ENCODE measurements at regions not wholly inside any gene's neighbourhood (a gene's known extent, or its start where the extent isn't known, plus 50 kb on each side); places are given as distances from the start of the nearest gene placed in this dataset.

DNA sequence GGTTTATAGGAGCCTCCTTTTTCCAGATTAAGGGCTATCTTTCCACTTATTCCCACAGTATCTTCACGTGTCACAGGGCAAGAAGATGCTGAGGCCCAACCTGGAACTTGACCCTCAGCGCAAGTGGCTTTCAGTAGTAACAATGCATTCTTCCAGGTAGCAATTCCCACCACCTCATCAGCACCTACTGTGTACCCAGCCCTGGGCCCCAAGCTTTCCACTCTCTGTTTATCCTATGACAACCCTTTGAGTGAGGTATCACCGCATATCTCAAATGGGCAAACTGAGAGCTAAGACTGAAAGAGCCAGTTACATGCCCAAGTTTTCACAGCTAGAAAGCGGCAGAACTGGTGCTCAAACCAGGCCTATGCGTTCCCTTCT is 88.2 kb downstream of the CPN2 start:
- TF ChIP-seq, protein P1, sequence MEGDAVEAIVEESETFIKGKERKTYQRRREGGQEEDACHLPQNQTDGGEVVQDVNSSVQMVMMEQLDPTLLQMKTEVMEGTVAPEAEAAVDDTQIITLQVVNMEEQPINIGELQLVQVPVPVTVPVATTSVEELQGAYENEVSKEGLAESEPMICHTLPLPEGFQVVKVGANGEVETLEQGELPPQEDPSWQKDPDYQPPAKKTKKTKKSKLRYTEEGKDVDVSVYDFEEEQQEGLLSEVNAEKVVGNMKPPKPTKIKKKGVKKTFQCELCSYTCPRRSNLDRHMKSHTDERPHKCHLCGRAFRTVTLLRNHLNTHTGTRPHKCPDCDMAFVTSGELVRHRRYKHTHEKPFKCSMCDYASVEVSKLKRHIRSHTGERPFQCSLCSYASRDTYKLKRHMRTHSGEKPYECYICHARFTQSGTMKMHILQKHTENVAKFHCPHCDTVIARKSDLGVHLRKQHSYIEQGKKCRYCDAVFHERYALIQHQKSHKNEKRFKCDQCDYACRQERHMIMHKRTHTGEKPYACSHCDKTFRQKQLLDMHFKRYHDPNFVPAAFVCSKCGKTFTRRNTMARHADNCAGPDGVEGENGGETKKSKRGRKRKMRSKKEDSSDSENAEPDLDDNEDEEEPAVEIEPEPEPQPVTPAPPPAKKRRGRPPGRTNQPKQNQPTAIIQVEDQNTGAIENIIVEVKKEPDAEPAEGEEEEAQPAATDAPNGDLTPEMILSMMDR (IDR thresholded peaks at IDR 0.05; ENCODE audit: low read length): no peak
- no peak for TF ChIP-seq EZH2phosphoT487 (IDR thresholded peaks at IDR 0.05; ENCODE audit: low read length)
